GM18498 (cell line): ENCODE measurements at regions not wholly inside any gene's neighbourhood (a gene's known extent, or its start where the extent isn't known, plus 50 kb on each side); places are given as distances from the start of the nearest gene placed in this dataset.

Experiments
- ATAC-seq: cut with Tn5 transposase; IDR thresholded peaks from one replicate; pipeline ENCODE4 v1.9.1; 2021; ENCODE audit warnings: mild to moderate bottlenecking, moderate library complexity; ENCODE audit not compliant: unreplicated experiment

DNA sequence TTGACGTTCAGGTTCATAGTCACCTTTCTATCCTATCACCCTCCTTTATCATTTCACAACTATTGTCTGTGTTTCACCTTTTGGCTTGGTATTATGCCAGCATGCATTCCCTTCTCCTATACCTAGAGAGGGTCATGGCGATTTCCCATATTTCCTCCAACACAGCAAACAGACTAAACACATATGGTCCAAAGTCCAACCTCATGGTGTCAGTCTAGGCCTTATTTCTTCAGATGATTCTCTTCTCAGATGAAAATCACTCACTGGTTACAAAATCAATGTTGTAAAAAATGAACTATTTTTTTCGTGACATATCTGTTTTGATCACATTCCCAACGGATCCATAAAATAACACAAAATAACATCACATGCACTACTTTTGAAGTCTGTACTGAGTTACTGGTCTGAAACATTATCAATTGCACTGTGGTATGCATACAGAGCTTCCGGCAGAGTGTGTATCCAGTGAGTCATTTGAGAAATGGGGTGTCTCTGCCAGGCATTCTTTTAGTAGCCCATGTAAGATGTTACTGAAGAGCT, 204.8 kb upstream of the GALNT5 start:
- no peak for ATAC-seq

DNA sequence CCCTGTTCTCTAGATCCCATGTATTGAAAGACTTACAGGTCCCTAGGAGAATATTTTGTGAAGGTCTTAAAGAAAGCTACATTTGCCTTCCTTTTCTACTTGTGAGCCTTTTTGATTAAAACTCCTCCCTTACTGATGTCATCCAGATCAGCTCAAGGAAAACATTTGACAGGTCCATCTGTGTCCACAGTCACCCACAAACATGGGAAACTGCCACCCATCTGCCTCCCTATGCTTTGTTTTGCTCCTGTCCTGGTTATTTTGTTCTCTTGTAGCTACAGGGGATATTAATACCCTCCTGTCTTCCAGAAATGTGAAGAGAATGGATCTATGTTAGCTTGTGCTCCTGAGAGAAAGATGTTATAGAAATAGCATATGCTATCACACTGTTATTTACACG, 203.6 kb upstream of the GALNT5 start:
- no peak for ATAC-seq

DNA sequence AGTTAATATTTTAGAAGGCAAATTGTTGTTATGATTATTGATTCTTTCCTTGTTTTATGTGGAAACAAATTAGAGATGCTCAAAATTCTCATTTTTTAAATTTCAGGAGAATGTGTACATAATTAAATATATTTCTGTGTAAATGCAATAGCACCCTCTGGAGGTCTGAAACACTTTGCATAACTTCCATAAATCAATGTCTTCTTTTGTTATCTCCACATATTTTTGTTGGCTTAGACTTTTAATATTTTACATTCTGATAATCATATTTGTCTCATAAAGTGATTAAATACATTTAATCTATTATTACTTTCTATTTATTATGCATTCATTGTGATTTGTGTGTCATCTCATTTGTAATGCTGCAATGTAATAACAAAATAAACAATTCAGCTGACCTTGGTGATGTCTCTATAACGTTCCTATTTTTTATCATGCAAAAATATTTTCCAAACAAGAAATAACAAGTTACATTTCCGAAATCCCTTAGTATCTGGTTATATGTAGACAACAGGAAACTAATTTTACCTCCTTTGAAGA, 201.8 kb upstream of the GALNT5 start:
- ATAC-seq = no peak

DNA sequence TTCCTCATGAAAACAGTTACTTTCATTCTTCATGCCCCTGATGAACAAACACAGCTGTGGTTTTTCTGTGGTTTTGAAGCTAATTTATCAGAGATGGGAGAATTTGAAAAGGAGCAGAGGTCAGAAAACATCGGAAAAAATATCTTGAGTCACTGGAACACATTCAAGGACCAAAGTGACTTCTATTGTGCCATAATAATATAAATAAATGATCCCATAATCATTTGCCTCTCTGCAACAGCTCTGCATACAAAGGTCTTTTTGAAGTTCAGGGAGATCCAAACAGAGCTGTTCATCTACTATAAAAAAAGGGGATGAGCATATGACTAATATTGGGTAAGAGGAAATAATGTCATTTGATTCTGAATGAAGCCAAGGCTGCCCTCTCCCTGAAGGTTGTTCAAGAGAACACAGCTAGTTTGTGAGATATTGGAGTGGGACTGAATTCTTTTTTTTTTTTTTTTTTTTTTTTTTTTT, 201.3 kb upstream of the GALNT5 start:
- ATAC-seq = no peak

DNA sequence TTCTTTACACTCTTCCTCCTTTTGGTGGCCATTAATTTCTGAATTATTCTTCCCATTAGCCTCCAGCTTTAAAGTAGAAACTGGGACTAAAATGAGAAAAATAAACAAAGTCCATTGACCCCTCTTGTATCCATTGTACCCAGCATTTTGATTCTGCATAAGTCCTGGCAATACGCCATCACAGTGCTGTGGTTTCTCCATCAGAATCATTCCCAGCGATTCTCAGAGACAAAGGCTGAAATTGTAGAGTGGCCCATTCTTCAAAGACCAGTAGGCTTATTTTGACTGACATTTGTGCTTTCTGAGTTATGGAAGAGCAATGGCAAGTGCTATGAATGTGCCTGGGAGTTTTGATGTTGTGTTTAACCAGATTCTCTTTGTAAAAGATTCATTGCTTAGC, 199.3 kb upstream of the GALNT5 start:
- no peak for ATAC-seq

DNA sequence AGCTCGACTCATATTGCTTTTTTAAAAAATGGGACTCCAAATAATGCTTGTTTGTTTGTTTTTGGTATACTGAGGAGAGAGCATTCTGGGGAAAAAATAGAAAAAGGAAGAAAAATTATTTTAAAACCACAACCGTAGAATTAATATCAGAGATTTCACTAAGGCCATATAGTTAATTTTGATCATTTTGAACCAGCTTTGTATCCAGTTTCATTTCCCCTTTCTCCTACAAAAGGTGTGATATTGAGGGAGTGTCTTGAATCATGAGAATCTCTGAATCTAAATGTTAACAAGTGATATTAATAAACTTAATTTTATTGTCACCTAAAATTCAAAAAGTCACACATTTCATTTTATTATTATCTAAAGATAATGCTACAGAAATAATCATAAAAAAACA, 198.5 kb upstream of the GALNT5 start:
- ATAC-seq = peak; percentile 34

DNA sequence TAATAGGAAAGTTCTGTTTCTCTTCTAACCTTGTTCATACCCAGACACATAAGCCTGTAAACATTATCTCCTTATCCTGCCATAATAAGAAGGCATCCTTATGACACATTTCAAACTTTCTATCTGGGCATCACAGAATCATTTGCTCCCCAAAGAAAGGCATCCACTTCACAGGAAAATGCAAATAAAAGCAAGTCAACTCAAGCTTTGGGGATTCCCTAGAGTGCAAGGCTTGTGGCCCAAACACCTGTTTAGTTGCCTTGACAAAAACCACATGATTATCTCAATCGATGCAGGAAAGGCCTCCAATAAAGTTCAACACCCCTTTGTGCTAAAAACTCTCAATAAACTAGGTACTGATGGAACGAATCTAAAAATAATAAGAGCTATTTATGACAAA, 195.7 kb upstream of the GALNT5 start:
- ATAC-seq = peak; percentile 95

DNA sequence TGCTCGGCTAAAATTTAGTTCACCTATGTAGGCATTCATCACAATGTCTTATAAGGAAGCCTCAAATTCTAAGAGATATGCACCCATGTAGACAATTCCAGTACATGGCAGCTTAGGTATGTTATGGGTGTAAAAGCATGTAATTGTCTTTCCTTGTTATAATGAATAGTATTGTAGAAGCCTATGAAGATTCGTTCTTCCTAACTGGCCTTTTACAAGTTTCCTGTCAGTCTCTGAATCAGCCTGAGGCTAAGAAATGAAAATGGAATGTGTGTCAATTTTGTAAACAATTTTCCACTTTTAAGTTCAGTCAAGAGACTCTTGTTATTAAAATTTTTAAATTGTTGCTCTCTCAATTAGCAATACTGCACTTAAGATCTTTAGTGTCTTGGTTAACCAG, 189.9 kb upstream of the GALNT5 start:
- no peak for ATAC-seq

DNA sequence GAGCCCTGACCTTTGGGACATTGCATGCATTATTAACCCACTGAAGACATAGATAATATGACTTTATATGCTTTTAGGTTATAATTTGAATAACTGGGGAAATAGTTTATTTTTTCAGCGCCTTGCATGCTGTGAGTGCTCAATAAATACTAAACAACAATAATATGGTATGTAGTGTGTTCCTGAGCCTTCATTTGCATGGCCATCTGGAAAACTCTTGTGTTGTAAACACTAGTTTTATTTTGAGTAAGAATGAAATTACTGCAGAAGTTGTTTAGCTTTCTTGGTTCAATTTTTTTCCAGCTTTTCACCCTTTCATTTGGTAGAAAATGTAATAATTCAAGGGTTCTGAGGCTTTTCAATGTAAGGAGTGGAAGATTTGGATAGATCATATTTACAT, 189.3 kb upstream of the GALNT5 start:
- ATAC-seq = no peak

DNA sequence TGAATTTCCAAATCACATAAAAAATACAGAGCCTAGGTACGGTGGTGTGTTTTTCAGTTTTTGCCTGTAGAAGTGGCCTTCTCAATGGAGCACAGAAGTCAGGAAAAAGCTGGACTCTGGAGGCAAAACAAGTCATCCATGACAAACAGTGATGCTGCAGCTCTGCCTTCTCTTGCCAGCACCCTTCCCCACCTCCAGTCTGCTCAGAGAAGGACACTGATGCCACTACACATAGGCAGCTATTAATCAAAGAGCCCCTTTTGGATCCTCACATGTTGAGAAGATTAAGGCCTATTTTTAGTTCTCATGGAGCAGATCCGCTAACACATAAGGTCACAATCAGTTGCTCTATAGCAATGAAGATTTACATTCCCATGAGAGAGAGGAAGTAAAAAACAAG, 181.6 kb upstream of the GALNT5 start:
- no peak for ATAC-seq

DNA sequence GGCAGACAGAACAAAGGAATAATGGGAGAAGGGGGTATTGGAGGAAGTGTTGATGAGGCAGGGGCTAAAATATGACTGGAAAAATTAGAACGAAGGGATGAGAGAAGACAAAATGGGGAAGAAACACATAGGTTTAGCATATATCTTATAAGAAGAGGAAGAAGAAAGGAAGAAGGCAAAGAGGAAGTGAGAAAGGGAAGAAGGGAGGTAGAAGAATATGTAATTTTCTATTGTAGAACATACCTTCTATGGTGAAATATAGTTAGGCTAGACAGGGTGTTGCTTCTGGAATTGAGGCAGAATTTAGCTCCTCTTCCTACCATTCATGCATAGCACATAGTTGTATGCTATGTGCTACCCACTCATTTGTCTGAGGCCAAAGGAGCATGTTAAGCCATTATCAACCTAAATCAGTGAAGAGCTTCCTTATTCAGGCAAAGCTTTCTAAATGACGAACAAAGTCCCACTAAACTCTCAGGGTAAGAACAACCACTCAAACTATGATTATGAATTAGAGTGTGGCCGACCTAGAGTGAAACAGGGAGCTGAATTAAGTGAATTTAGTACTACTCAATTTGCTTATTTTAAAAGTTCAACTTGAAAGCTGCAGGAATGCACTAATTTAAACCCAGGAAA, 180.9 kb upstream of the GALNT5 start:
- ATAC-seq = peak; percentile 55

DNA sequence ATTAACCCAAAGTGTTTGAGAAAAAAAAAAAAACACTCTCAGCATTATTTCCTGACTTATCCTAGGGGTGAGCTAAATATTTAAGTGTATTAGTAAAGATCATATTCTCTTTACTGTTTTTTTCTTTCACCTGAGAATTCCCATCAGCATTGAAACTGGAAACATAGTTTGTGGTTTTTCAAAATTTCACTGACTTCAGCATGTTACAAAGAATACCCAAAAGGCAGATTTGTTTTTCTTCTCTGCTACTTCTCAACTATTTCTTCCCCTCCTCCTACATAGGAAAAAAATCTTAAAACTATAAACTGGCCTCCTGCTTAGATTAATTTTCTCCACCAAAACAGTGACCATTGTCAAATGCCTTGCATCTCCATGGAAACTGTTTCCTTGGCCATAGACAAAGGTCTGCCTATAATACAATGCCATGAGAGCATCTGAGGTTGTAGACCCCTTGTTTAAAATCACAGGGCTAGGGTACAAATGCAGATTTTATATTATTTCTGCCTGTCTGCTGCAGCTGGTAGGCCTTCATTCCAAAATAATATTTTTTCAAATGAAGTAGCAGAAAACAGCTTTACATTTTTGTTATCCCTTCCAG, 179.7 kb upstream of the GALNT5 start:
- ATAC-seq = no peak

DNA sequence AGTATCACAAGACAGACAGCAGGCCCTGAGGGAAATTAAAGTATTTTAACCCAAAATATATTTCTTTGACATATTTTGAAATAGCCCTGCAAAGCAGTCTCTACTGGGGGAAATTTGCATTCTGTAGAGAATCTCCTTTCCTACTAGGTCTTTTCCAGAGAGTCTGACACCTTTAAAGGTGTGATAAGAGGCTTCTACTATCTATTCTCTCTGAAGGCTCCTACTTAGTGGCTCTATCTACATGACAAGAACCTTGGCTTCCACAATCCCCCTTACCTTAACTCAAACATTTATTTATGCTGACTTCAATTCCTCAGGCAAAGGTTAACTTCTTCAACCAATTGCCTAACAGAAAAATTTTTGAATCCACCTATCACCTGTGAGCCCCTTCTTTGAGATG, 174.6 kb upstream of the GALNT5 start:
- no peak for ATAC-seq

DNA sequence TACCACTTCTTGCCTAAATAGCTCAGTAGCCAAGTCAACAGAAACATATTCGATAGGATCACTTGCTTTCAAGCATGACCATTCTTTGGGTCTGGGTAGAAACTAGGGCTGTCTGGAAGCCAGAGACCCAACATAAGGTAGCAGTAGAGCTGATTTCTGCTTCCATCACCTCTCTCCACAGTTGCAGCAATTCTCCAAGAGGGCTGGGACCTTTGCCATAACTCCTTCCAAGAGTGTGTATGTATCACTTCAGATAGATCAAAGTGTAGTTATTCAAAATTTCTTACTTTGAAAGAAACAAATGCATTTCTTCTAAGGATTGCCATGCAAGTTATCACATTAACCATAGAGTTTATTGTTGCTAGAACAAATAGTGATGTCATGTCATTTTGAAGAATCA, 172.0 kb upstream of the GALNT5 start:
- no peak for ATAC-seq

DNA sequence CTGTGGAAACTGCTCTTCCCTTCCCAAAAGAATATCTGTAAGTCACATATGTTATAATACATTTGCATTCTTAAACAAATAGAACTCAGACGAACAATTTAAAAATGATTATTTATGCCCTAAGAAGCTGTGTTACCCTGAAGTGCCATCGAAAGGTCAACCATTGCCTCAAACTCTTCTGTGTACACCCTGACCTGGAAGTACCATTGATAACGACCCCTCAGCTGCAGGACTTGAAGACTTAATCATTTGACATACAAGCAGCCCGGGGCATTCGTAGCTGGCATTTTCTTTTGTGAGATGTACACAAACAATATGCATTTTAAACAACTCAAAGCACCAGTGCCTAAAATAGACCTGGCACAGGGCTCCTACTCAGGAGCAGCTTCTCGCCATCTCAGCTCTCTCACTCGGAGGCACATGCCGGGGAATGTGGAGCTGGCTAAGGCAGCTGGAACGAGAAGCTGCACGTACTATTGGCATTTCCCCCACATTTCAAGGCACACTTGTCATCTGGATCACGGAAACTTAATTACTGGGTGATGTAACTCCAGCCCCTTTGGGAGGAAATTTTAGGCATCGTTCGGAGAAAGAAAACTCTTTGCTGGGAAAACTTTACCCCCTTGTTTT, 170.0 kb upstream of the GALNT5 start:
- no peak for ATAC-seq

DNA sequence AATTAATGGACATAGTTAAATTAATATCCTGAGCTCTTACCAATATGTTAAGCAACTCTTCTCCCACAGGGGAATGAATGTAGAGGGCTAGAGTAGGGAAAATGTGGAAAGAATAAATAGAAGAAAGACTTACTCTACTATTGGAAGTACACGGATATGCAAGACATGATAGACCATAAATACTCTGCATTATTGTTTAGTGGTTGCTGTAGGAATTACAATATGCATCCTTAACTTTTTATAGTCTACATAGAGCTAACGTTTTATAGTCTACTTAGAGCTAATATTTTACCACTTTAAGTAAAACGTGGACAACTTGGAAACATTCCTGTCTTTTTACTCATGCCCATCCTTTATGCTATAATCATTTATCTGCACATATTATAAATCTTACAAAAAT, 163.8 kb upstream of the GALNT5 start:
- ATAC-seq = no peak

DNA sequence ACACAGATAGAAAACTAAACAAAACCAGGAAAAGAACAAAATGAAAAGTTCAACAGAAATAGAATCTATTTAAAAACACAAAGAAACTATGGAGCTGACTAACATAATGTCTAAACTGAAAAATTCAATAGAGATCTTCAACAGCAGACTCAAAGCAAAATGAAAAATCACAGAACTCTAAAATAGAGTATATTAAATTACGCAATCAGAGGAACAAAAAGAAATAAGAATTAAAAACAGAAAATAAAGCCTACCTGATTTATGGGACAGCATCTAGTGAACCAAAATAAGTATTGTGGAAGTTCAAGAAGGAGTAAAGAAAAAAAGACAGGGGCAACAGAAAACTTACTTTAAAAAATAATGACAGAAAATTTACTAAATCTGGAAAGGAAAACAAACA, 152.1 kb upstream of the GALNT5 start:
- no peak for ATAC-seq

DNA sequence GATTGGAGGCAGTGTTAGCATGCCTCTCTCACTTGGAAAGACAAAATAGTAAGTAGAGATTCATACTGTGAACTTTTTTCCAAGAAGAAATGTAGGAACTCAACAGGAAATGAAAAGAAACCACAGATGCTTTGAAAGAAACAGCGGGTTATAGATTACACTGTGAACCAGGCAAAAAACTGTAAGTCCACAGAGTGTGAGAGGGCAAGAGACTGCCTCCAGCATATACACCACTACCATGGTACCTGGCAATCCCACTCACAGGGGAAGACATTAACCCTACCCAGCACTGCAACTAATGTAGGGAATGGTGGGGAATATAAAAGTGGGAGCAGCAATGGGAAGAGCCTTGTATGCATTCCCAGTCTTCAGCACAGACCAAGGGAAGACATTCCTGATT, 150.6 kb upstream of the GALNT5 start:
- ATAC-seq = no peak

DNA sequence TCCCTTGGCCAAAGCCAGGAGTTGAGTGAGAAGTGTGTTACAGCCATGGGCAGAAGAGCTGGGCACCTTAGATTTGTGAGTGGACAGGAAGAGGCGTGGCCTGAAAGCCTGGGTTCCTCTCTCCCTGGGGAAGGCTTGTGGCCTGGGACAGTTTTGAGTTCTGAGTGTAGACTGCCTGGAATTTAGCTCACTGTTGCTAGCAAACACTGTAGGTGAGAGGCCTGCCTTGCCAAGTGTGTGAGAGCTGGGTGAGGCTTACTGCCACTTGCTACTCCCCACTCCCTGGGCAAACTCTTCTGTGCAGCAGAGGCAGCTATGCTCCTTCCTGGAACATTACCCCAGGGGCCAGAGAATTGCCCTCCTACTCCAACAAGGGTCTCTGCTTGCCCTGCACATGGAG, 150.0 kb upstream of the GALNT5 start:
- no peak for ATAC-seq

DNA sequence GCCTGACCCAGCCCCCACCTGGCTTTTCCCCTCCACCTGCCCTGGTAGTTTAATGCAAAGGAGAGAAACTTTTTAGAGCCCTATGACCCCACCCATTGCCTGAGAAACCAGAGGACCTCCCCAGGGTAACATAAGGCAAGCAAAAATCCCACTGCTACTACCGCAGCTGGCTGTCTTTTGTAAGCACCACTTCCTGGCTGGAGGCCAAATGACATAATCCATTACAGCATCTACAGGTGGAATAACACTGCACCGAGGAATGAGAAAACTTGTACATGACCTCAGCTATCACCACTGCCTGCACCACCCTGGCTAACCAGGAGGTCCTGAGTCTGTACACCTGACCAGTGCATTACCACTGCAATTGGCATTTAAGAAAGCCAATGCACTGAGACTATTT, 149.6 kb upstream of the GALNT5 start:
- ATAC-seq = no peak

DNA sequence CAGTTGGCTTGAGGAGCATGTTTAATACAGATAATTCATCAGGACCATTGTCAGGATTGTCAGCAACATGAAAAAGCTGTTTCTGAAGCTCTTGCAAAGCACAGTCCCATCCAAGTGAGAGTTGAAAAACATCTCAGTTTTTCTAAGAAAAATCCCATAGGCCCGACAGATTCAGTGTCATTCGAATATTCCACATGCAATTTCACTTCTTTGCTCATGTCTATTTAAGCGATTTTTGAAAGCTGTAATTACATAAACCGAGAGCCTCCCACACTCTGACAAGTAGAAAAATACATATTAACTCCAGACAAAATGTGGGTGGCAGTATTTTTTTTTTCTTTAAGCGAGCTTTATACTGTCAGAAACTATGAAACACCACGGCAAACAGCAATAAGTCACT, 134.7 kb upstream of the GALNT5 start:
- ATAC-seq = no peak

DNA sequence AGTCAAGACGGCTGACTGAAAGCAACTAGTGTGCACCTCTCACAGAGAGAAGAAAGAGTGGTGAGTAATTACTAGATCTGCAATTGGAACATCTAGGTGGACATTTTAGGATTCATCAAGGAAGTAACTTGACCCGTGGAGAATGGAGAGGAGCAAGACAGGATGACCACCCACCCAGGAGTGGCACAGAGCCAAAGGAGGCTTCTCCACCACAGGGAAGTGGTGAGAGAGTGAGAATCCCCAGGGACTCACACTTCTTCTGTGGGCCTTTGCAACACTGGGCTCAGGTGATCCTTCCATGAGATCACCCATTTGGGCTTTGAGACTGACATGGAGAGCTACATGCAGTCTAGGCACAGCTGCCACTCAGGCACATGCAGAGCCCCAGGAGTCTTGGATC, 132.8 kb upstream of the GALNT5 start:
- ATAC-seq = no peak
